GM21786 (cell line): ENCODE measurements at regions not wholly inside any gene's neighbourhood (a gene's known extent, or its start where the extent isn't known, plus 50 kb on each side); places are given as distances from the start of the nearest gene placed in this dataset.

Source experiments
- ATAC-seq: cut with Tn5 transposase; IDR thresholded peaks from one replicate; pipeline ENCODE4 v1.9.1; 2021; ENCODE audit not compliant: unreplicated experiment

GRCh38 chr7:17679458-17679857, 260.8 kb downstream of the SNX13 start:
- ATAC-seq = no peak

- ATAC-seq = no peak
Observed at GRCh38 chr7:17680026-17680425, 260.3 kb downstream of the SNX13 start.

- no peak for ATAC-seq
Observed at GRCh38 chr7:17680943-17681351, 259.3 kb downstream of the SNX13 start.

GRCh38 chr7:17681965-17682364, 258.3 kb downstream of the SNX13 start:
- ATAC-seq = no peak

GRCh38 chr7:17682586-17682985, 257.7 kb downstream of the SNX13 start:
- no peak for ATAC-seq

- ATAC-seq = no peak
Observed at GRCh38 chr7:17685141-17685540, 255.2 kb downstream of the SNX13 start.

GRCh38 chr7:17687361-17687760, 252.9 kb downstream of the SNX13 start:
- ATAC-seq = no peak

GRCh38 chr7:17689361-17689902, 250.9 kb downstream of the SNX13 start:
- ATAC-seq = no peak

- peak; percentile 64 for ATAC-seq
Observed at GRCh38 chr7:17690030-17690429, 250.3 kb downstream of the SNX13 start.

GRCh38 chr7:17696422-17696821, 243.9 kb downstream of the SNX13 start:
- ATAC-seq = no peak

GRCh38 chr7:17697128-17697881, 243.0 kb downstream of the SNX13 start:
- no peak for ATAC-seq

GRCh38 chr7:17699696-17700095, 240.6 kb downstream of the SNX13 start:
- ATAC-seq = no peak

GRCh38 chr7:17700138-17700537, 240.2 kb downstream of the SNX13 start:
- ATAC-seq = no peak

GRCh38 chr7:17706275-17706674, 234.0 kb downstream of the SNX13 start:
- no peak for ATAC-seq

- peak; percentile 77 for ATAC-seq
Observed at GRCh38 chr7:17706734-17707133, 233.6 kb downstream of the SNX13 start.

- no peak for ATAC-seq
Observed at GRCh38 chr7:17709127-17709526, 231.2 kb downstream of the SNX13 start.

- no peak for ATAC-seq
Observed at GRCh38 chr7:17709599-17709998, 230.7 kb downstream of the SNX13 start.

- ATAC-seq = no peak
Observed at GRCh38 chr7:17710312-17710711, 230.0 kb downstream of the SNX13 start.

- ATAC-seq = no peak
Observed at GRCh38 chr7:17713584-17713983, 226.7 kb downstream of the SNX13 start.

- no peak for ATAC-seq
Observed at GRCh38 chr7:17716816-17717215, 223.5 kb downstream of the SNX13 start.

- no peak for ATAC-seq
Observed at GRCh38 chr7:17719998-17720397, 220.3 kb downstream of the SNX13 start.

GRCh38 chr7:17721736-17722285, 218.5 kb downstream of the SNX13 start:
- no peak for ATAC-seq

GRCh38 chr7:17722798-17723197, 217.5 kb downstream of the SNX13 start:
- no peak for ATAC-seq
